CD4-positive, alpha-beta T cell treated with Interleukin-6 at 100 ng/mL for 8 hours (primary cell): ENCODE measurements at regions not wholly inside any gene's neighbourhood (a gene's known extent, or its start where the extent isn't known, plus 50 kb on each side); places are given as distances from the start of the nearest gene placed in this dataset.
A peak's percentile ranks its signal among the peaks of the same experiment; 100 is the strongest.

Experiments used
- DNase-seq: peaks from one replicate; pipeline ENCODE4 v3.0.0-alpha.2; 2020; ENCODE audit warnings: mixed read lengths, low spot score

DNA sequence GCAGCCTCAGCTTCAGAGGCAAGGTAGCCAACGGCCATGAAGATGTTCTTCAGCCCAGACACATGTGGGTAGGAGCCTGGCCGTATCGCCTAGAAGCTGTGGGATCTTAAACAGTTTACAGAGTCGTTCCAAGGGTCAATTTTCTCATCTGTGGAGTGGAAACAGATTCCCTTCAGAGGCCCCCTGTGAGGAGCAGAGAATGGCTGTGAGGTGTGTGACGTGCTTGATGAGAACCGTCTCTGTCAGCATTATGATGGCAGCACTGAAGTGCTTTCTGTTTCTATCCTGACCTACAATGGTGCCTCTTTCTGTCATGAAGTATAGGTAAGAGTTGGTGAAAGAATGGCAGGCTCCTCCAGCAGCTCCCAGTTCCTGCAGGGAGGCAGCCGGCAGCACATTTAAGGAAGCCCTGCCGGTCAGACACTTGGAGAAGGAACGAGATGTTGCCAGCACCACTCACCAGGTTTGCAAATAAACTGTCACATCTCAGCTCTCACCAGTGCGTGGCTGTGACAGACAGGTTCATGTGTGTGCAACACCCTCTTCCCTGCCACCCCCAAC lies 277.3 kb downstream of the FOXO1 start:
- peak; percentile 53 for DNase-seq

DNA sequence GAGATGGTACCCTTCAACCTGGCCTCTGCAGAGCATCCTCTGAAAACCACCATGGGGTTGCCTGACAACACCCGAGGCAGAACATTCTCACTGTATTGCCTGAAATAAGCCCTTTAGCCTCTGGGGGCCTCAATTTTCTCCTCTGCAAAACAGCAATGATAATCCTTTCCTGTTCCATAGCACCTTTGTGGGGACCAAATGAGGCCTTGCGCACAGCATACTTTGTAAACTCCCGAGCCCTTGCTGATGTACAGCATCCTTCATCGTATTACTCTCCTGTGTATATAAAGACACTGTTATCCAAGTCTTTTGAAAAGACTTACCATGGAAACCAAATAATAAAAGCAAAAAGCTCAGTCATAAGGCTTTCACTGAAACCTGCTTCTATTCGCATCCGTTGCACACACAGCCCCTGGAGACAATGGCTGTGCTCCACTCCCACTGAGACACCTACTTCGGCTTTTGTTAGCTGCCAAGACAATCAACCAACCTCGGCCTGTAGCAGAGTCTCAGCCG lies 276.0 kb downstream of the FOXO1 start:
- no peak for DNase-seq

DNA sequence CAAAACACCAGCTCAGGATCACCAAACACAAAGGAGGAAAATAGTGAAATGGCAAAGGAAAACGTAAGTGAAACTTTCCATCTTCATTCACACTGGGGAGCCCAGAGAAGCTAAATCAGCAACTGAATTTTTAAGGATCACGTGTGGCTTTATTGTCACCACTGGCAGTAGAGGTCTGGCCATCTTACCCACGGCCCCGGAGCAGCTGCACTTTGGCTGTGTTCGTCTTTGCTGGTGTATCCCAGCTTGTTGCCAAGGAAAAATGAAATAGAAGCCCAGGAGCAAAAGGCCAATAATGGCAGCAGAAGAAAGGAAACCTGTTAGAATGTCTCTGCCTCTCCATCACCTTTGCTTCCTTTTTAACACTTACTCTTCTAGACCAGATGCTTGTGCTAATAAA lies 274.7 kb downstream of the FOXO1 start:
- DNase-seq, result no peak

DNA sequence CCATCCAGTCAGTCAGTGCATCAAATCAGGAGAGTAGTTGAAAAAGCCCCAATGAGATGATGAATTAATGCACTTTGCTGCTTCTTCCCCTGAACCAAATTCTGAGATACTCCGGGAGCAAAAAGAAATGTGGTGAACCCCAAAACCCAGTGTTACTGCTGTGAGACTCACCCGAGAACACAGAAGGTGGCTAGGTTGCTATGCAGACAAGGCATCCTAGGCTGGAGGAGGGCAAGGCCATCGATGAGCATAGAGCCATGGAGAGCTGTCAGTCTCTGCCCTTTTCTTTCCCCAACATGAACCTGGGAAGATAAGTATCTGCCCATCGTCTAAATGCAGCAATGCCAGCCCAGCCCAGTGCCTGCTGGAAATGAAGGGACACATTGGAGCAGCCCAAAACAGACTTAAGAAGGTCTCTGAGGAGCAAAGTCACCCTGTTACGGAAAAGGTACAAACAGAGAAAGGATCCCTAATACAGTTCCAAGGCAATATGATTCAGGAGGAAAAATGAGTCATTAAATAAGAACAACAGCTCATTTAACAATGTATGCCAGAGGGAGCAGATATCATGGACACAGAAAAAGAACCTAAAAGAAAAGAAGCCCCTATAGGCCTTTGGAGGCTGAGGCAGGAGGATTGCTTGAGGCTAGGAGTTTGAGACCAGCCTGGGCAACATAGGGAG lies 272.0 kb downstream of the FOXO1 start:
- no peak for DNase-seq

DNA sequence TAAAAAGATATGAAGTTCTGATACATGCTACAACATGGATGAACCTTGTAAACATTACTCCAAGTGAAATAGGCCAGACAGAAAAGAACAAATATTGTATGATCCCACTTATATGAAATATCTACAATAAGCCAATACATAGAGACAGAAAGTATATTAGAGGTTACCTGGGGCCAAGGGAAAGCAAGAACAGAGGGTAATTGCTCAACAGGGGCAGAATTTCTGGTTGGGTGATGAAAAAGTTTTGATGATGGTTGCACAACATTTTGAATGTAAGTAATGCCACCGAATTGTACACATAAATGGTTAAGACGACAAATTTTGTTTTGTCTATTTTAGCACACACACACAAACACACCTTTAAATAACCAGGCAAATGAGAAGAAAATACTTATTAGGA lies 268.4 kb downstream of the FOXO1 start:
- DNase-seq, result no peak

DNA sequence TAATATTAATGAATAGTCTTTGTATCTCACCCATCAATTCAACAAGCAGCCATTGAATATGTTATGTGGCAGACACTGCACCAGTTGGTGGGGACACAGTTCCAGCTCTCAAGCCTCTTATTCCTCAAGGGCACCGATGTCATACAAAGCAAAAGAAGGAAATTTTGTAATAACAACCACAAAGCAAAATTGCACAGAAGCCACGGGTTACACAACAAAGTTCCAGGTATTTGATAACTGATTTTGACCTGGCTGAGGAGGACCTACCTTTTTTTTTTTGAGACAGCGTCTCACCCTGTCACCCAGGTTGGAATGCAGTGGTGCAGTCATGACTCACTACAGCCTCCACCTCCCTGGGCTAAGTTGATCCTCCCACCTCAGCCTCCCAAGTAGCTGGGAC lies 266.7 kb downstream of the FOXO1 start:
- DNase-seq, result no peak

DNA sequence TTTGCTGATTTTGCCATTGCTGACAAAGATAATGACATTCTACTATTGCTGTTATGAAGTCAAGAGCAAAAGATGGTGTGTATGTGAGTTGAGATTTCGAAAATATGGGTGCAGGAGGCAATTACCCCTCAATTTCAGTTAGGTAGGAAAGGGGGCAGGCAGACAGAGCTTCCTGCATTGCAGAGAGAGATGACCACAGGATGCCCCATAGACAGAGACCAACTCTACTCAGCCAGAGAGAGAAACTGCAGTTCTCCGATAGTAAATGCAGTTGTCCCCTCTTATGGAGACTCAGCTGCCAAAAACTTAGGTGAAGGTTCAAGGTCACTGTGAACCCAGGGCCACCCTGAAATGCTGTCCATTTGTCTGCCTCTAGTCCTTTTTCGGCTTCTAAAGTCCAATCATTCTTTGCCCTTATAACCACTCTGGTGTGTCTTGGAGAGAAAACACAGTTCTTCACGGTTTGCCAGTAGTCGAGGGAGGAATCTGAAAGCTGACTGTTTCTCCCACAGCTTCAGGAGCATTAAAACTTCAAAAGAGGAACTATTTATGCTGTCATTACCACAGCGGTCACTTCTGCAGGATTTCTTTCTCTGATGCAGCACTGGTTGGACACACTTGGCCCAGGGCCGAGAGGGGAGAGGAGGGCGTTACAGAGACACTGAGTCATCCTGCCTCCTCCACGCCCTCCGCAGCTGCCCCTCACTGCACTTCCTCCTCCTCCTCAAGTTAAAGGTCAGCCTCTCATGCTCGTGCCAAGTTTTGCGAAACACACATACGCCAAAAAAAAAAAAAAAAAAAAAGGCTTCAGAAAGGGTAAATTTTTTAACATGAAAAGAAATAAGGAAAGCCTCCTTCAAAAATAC lies 264.3 kb downstream of the FOXO1 start:
- peak; percentile 23 for DNase-seq

DNA sequence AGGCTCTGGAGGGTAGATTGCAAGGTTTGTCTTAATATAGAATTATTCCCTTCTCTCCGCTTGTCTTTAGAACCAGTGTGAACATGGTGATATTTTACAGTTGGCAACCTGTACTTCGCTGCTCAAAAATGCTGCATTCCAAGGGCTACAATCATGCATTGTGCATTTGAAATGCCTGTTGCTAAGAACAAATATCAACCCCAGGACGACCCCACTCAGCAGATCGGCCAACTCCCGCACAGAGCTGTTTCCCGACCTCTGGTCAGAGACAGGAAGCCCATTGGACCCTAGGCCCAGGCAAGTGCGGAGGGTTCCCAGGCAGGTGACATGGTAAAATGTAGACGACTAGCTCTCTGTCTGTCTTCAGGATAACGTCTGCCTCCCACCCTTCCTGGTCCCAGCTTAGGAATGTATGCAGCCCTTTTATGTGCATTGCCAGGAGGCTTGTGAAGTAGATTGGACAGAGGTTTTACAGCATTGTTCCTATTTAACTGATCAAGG lies 263.5 kb downstream of the FOXO1 start:
- no peak for DNase-seq

DNA sequence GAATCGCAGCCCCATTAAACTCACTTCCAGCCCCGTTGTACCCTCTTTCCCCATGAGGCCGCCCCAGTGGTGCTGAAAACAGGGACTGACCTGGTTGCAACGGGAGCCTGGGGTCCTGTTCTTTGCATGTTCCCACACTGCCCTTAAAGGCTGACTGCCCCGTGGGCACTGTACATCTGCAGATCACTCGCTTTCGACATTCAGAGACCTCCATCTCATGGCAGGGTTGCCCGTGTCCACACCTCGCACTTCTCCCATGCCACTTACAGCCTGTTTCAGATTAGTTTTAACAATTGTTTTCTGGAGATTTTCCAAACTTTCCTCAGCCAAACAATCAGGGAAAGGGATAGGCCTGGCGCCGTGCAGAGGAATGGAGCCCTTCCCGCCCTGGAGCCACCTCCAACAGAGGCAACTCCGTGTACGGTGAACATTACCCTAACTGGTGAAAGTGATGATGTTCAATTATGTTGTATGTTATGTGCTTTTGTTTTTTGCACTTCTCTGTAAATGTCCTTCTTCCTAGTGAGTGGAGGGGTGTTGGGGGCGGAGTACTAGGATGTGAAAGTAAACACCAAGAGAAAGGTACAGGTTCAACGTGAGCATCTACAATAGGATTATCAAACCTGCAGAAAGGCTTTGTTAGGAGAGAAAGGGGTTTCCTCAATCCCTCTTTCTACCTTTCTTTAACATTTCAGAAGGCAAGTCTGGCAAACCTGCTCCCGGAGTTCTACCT lies 262.8 kb downstream of the FOXO1 start:
- DNase-seq, result no peak

DNA sequence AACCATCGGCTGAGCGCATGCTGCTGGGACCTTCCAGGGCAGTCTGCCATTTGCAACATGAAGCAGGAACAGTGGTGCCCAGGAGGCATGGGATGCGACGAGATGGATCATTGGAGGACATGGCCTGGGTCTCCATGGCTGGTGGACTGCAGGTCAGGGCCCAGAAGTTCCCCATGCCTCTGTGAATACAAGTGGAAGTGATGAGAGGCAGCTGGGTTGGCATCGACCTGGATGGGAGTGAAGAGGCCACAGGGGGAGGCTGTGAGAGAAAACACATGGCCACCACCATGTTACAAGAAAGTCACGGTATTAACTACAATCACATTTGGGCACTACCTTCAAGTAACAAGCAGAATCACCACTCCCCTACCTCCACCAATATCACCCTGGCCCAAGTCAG lies 262.0 kb downstream of the FOXO1 start:
- DNase-seq, result no peak

DNA sequence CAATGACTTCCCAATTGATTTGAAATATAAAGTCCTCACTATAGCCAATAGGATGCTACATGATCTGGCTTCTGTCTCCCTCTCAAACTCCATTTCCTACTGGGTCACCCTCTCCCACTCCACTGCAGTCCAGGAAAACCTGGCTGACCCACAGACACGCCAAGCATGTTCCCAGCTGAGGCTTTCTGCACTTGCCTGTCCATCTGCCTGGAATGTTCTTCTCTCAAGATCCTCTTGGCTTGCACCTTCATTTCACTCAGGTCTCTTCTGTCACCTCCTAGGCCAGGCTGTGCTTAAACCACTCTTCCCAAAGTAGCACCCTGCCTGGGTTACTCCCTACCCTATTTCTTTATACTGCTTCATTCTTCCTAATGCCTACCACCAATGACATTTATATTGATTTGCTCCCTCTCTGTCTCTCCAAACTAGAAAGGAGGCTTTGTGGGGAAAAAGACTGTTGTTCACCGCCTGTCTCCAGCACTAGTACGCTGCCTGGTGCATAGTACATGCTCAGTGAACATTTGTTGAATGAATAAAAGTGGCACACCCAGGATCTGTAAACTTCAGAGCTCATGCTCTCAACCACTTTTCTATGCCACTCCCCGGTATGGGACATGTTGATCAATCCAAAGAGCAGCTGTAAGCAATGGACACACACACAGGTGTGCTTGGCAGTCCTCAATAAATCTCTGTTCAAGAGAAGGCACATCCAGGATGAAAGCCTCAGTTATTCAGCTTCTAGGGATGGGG lies 261.3 kb downstream of the FOXO1 start:
- no peak for DNase-seq

DNA sequence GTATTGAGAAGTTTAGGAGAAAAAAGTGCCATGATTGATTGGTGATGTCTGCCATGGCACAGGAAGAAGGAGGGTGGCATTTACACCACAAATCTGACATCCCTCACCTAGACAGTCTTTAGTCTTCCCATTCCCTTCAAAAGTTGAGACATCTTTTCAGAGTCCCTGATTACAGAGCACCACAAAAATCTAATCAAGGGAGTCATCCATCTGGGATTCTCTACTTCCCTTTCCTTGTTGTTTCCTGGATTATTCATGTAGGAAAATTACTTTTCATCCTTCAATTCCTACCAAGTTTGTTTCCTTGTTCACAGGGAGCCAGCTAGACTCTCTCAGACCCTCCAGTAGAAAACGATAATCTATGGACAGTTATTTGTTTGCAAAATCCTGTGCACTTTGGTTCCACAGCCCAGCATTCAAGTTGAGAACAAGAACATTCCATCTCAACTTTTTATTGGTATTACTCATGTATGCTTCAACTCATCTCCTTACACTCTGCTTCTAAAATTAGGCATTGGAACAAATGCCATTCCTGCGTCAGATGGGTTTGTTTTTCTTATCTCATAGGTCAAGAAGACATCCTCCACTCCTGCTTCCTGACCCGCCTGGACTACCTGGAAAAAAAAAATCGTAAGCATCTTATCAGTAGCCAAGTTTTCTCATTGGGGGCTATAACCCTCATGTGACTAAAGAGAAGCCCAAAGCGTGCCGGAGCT lies 259.9 kb downstream of the FOXO1 start:
- DNase-seq, result no peak

DNA sequence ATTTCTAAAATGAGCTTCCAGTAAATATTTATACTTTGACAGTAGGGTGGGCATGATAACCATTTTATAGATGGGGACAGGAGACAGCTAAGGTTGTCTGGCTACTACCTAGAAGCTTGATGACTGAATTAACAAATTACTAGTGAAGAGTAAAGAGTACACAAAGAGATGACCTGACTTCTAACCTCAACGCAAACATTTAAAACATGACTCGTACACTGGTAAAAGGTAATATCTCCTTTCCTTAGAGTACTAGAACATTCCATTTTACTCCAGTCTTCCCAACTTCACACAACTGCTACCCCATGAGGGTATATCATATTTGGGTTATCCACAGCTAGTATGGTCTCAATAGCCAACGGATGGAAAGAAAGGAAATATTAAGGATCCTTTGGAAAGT lies 258.9 kb downstream of the FOXO1 start:
- DNase-seq, result no peak

DNA sequence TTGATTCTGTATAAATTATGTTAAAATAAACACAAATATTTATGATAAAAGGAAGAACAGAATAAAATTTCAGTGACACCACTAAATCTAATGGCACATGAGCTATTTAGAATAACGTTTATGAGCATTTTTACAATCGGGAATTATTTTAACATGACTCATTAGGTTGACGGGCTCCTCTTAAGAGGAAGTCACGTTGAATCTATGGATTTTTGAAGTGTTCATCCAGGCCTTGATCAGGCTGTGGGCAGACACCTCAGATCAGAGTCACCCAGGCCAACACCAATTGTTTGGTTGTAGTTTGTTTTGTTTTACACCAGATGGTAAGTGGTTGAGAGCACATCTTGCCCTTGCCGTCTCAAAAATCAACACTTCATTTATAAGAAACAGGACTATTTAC lies 257.8 kb downstream of the FOXO1 start:
- DNase-seq, result no peak

DNA sequence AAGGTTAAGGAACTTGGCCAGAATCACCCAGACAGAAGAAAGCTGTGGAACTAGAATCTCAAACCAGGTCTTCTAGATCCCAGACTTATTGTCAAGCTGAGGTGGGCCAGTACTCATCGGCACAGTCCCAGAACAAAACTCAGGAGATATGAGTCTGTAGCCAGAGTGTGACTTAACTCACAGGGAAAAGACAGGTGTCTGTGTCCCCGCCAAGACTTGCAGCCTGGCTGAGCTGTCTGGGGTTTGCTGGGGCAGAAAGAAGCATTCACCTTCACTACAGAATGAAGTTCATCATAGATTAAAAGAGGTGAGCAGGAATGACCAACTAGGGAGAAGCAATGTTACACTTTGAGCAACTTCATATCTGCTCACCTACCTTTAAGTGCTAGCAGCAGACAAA lies 257.2 kb downstream of the FOXO1 start:
- DNase-seq, result no peak

DNA sequence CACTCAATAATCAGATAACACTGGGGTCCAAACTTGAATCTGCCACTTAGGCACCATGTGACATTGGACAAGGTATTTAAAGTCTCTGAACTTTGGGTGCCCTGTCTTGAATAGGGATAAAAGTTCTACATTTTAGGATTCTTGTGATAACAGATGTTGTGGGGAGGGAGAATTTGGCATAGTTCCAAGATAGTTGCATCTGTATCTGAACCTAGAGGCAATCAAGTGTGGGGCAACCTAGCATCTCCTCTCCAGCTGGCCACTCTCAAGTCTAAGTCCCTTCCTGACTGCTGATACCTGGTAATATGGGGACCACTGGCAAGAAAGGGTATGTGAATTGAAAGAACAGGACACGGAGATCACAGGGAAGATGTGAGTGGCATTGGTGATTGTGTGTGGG lies 256.1 kb downstream of the FOXO1 start:
- no peak for DNase-seq

DNA sequence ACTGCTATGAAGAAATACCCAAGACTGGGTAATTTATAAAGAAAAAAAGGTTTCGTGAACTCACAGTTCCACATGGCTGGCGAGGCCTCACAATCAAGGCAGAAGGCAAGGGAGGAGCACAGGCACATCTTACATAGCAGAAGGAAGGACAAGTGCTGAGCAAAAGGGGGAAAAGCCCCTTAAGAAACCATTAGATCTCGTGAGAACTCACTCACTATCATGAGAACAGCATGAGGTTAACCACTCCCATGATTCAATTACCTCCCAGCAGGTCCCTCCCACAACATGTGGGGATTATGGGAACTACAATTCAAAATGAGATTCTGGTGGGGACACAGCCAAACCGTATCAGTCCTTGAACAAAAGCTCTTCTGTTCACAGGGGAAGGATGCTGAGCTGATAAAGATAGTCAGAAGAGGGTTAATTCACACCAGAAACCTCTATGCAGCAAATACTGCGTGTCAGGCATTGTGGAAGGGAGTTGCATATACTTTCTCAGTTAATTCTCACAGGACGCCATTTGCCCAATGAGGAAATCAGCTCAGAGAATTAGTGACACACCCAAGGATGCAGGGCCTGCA lies 246.2 kb downstream of the FOXO1 start:
- DNase-seq, result no peak

DNA sequence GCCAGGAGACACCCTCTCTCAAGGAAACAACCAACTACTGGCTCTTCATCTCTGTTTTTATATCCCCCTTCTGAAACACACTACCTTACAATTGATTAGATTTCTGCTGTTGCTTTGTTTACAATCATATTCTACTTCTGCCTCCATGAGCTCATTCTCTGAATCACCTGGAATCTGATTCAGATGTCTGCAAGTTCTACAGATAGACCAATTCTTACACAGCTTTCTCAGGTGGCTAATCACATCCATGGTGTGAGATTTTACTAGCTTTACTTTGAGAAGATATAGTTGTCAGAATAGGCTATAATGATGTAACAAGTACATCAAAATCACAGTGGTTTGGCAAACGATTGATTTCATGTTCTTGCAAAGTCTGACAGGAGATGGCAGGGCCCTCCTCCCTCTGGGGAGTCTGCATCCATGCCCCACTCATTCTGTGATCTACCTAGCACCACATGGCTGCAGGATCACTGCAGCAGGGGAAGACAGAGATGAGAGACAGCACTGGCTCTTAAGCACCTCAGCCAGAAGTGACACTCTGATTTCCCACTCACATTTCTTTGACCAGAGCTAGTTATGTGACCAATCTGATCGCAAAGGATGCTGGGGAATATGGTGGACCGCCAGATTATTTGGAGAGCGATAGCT lies 243.7 kb downstream of the FOXO1 start:
- no peak for DNase-seq

DNA sequence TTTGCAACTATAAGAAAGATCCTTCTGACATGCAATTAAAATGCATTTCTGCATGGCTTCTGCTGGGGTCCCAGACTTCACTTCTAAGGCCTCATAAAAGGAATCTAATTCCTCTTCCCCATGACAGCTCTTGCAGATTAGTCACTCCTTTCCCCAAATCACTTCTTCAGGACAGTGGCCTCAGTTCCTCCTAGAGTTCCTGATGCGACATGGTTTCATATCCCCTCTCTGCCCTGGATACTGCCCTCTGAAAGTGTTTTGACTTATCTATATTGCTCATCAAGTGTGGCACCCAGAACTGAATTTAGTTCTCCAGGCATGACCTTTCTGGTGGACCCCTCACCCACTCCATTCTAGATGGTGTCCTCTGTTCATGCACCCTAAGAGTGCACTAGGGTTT lies 238.1 kb downstream of the FOXO1 start:
- no peak for DNase-seq
